ENCODE measurements at regions not wholly inside any gene's neighbourhood (a gene's known extent, or its start where the extent isn't known, plus 50 kb on each side); places are given as distances from the start of the nearest gene placed in this dataset.

- 54% methylated on average over 1 of the region's 1 CpG for WGBS (ENCODE audit: missing lambda C conversion rate)
- ChIA-PET POLR2A (no interaction called here), CTCF (no interaction called here)
- H3K27ac ChIP-seq = no peak overlapping the region
- DNase-seq (ENCODE audit: low read depth in 1 of 2, low spot score in 1 of 2) = no peak
- no peak overlapping the region for H3K4me3 ChIP-seq
- H3K9me3 ChIP-seq = no peaks in the 10 kb centered on the region
- H3K4me1 ChIP-seq = no peaks in the 10 kb centered on the region
- TF ChIP-seq, protein P1, sequence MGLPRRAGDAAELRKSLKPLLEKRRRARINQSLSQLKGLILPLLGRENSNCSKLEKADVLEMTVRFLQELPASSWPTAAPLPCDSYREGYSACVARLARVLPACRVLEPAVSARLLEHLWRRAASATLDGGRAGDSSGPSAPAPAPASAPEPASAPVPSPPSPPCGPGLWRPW (IDR thresholded peaks at IDR 0.05) = no peak
- TF ChIP-seq HEYL (CRISPR knock-in tag; IDR thresholded peaks at IDR 0.05) (no peak), RAD21 (conservative IDR thresholded peaks at IDR 0.05 in 1 of 2, IDR thresholded peaks at IDR 0.05 in 1 of 2) (no peak), MAFK (IDR thresholded peaks at IDR 0.05; ENCODE audit: partially characterized antibody) (no peak), MAX (IDR thresholded peaks at IDR 0.05) (no peak), EP300 (IDR thresholded peaks at IDR 0.05) (no peak), HDAC2 (IDR thresholded peaks at IDR 0.05) (no peak), RFX5 (IDR thresholded peaks at IDR 0.05) (no peak), POLR2A (IDR thresholded peaks at IDR 0.05; ENCODE audit: low read length) (no peak), GATA3 (IDR thresholded peaks at IDR 0.05; ENCODE audit: borderline replicate concordance) (no peak), HOXB5 (CRISPR knock-in tag; IDR thresholded peaks at IDR 0.05) (no peak)
- TF ChIP-seq, protein P2, sequence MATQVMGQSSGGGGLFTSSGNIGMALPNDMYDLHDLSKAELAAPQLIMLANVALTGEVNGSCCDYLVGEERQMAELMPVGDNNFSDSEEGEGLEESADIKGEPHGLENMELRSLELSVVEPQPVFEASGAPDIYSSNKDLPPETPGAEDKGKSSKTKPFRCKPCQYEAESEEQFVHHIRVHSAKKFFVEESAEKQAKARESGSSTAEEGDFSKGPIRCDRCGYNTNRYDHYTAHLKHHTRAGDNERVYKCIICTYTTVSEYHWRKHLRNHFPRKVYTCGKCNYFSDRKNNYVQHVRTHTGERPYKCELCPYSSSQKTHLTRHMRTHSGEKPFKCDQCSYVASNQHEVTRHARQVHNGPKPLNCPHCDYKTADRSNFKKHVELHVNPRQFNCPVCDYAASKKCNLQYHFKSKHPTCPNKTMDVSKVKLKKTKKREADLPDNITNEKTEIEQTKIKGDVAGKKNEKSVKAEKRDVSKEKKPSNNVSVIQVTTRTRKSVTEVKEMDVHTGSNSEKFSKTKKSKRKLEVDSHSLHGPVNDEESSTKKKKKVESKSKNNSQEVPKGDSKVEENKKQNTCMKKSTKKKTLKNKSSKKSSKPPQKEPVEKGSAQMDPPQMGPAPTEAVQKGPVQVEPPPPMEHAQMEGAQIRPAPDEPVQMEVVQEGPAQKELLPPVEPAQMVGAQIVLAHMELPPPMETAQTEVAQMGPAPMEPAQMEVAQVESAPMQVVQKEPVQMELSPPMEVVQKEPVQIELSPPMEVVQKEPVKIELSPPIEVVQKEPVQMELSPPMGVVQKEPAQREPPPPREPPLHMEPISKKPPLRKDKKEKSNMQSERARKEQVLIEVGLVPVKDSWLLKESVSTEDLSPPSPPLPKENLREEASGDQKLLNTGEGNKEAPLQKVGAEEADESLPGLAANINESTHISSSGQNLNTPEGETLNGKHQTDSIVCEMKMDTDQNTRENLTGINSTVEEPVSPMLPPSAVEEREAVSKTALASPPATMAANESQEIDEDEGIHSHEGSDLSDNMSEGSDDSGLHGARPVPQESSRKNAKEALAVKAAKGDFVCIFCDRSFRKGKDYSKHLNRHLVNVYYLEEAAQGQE (IDR thresholded peaks at IDR 0.05) = no peak
- TF ChIP-seq, protein P3, sequence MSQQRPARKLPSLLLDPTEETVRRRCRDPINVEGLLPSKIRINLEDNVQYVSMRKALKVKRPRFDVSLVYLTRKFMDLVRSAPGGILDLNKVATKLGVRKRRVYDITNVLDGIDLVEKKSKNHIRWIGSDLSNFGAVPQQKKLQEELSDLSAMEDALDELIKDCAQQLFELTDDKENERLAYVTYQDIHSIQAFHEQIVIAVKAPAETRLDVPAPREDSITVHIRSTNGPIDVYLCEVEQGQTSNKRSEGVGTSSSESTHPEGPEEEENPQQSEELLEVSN (IDR thresholded peaks at IDR 0.05; ENCODE audit: borderline replicate concordance, low read depth) = no peak
- TF ChIP-seq, protein P4, sequence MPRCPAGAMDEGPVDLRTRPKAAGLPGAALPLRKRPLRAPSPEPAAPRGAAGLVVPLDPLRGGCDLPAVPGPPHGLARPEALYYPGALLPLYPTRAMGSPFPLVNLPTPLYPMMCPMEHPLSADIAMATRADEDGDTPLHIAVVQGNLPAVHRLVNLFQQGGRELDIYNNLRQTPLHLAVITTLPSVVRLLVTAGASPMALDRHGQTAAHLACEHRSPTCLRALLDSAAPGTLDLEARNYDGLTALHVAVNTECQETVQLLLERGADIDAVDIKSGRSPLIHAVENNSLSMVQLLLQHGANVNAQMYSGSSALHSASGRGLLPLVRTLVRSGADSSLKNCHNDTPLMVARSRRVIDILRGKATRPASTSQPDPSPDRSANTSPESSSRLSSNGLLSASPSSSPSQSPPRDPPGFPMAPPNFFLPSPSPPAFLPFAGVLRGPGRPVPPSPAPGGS (IDR thresholded peaks at IDR 0.05) = no peak
- no peak for FAIRE-seq
- no peak overlapping the region for H3K4me2 ChIP-seq
- no peak for ATAC-seq
Observed at GRCh38 chr21:35512346-35512745, 463.2 kb upstream of the RUNX1 start.

DNA sequence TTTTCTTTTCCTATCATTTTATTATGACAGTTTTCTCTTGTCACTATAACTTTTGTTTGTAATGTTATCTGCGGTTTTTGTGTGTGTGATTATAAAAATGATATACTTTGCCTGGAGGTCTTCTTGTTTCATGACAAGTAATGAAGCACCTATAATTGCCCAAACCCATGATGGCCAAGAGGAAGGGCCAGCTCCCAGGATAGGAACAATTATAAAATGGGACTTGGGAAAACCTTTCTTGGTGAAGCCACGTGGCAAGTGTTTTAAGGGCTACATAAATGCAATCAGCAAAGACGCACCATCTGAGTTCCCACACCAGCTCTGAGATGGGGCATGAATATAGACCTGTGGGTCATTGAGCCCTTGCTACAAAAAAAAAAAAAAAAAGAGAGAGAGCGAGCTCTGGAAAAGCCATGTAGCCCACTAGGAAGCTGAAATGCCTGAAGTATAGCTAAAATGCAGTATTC is 462.6 kb upstream of the RUNX1 start:
- WGBS (ENCODE audit: missing lambda C conversion rate) = 40% methylated on average over 4 of the region's 4 CpGs
- H3K4me3 ChIP-seq = no peak overlapping the region

More for the DNA sequence above, 462.6 kb upstream of the RUNX1 start:
- no peak for FAIRE-seq
- H3K9me3 ChIP-seq = no peaks in the 10 kb centered on the region
- H3K4me1 ChIP-seq = no peaks in the 10 kb centered on the region
- TF ChIP-seq, protein P1 (IDR thresholded peaks at IDR 0.05) = no peak
- TF ChIP-seq RNF2 (IDR thresholded peaks at IDR 0.05; ENCODE audit: borderline replicate concordance, low read depth) (no peak), EHMT2 (IDR thresholded peaks at IDR 0.05; ENCODE audit: low read depth) (no peak), MAZ (IDR thresholded peaks at IDR 0.05; ENCODE audit: borderline replicate concordance, low read depth, low read length) (no peak), ZNF302 (CRISPR knock-in tag; IDR thresholded peaks at IDR 0.05) (no peak), PHF8 (IDR thresholded peaks at IDR 0.05; ENCODE audit: borderline replicate concordance, low read depth) (no peak), ESRRA (IDR thresholded peaks at IDR 0.05; ENCODE audit: borderline replicate concordance, low read length) (no peak), EHF (CRISPR knock-in tag; IDR thresholded peaks at IDR 0.05) (no peak), FOSB (CRISPR knock-in tag; IDR thresholded peaks at IDR 0.05) (no peak), CHD4 (IDR thresholded peaks at IDR 0.05; ENCODE audit: borderline replicate concordance) (no peak), HOXA7 (CRISPR knock-in tag; IDR thresholded peaks at IDR 0.05) (no peak), HMGXB4 (CRISPR knock-in tag; IDR thresholded peaks at IDR 0.05; ENCODE audit: borderline replicate concordance) (no peak), MAFK (IDR thresholded peaks at IDR 0.05; ENCODE audit: partially characterized antibody) (no peak), HDAC2 (IDR thresholded peaks at IDR 0.05) (no peak), RARB (CRISPR knock-in tag; IDR thresholded peaks at IDR 0.05) (no peak), CEBPB (IDR thresholded peaks at IDR 0.05) (no peak)
- TF ChIP-seq, protein P4 (IDR thresholded peaks at IDR 0.05) = no peak
- TF ChIP-seq, protein P3 (IDR thresholded peaks at IDR 0.05; ENCODE audit: borderline replicate concordance, low read depth) = no peak
- ATAC-seq = no peak
- POLR2A ChIA-PET = no interaction called here
- CTCF ChIA-PET = no interaction called here
- H3K4me2 ChIP-seq = no peak overlapping the region
- H3K27ac ChIP-seq = no peak overlapping the region
- no peak for DNase-seq (ENCODE audit: low read depth in 1 of 2, low spot score in 1 of 2)

All from A549 (cell line).